ENCODE measurements at regions not wholly inside any gene's neighbourhood (a gene's known extent, or its start where the extent isn't known, plus 50 kb on each side); places are given as distances from the start of the nearest gene placed in this dataset.

GRCh38 chr1:50295566-50295965 lies 127.7 kb downstream of the DMRTA2 start:
- TF ChIP-seq CTCF (tag by site-specific recombination; IDR thresholded peaks at IDR 0.05) = no peak
- no peak for TF ChIP-seq KLF17 (tag by site-specific recombination; IDR thresholded peaks at IDR 0.05)
- no peak for TF ChIP-seq REST (tag by site-specific recombination; IDR thresholded peaks at IDR 0.05)
- no peak for TF ChIP-seq ZSCAN5A (tag by site-specific recombination; IDR thresholded peaks at IDR 0.05)
- no peak for TF ChIP-seq ZNF776 (tag by site-specific recombination; IDR thresholded peaks at IDR 0.05; ENCODE audit: borderline replicate concordance)
- no peak for TF ChIP-seq ZNF629 (tag by site-specific recombination; IDR thresholded peaks at IDR 0.05)
- no peak for TF ChIP-seq ZBTB6 (tag by site-specific recombination; IDR thresholded peaks at IDR 0.05)
- no peak for TF ChIP-seq ZBTB48 (tag by site-specific recombination; IDR thresholded peaks at IDR 0.05)
- TF ChIP-seq ZNF24 (tag by site-specific recombination; IDR thresholded peaks at IDR 0.05) = no peak
- no peak for TF ChIP-seq ZBTB7A (tag by site-specific recombination; IDR thresholded peaks at IDR 0.05; ENCODE audit: low read depth)
- TF ChIP-seq ZNF366 (tag by site-specific recombination; conservative IDR thresholded peaks at IDR 0.05) = no peak
- TF ChIP-seq ZNF335 (tag by site-specific recombination; conservative IDR thresholded peaks at IDR 0.05) = no peak
- TF ChIP-seq ZNF121 (tag by site-specific recombination; IDR thresholded peaks at IDR 0.05) = no peak
